ENCODE measurements at regions not wholly inside any gene's neighbourhood (a gene's known extent, or its start where the extent isn't known, plus 50 kb on each side); places are given as distances from the start of the nearest gene placed in this dataset.

DNA sequence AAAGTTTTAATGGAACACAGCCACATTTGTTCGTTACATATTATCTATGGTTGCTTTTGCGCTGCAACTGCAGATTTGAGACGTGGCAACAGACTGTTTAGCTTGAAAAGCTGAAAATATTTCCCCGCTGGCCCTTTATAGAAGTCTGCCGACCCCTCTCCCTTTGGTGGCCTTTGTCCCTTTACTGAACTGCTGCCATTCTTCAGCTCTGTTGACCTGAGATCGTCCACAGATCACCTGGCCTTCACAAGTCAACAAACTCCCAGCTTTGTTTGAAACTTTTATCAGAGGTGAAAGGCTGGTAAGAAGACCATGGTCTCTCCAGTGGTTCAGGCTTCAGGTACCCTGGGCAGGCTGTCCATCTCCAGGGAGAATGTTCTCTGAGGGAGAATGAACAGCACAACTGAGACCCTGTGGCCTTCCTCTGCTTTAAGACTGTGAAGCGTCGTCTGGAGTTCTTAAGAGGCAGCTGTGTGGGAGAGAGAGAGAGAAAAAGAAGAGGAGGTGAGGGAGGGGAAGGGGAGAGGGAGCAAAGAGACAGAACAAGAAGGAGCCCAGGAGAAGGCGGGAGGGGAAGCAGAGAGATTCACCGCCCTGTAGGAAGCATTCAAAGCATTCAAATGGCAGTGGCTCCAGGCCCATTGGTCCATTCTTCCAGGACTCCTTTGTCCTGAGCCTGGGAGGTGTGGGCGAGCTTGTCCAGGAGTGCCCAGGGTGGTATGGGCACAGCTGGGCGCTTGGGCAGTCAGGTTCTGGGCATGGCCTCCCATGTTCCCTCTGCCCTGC lies 53.7 kb upstream of the INSYN1 start (continued):
- no peak for TF ChIP-seq CHD7 (IDR thresholded peaks at IDR 0.05; ENCODE audit: insufficient replicate concordance, low read length)
- no peak for TF ChIP-seq FOSL1 (IDR thresholded peaks at IDR 0.05; ENCODE audit: insufficient read depth, low read depth, low read length)
- TF ChIP-seq YY1 (IDR thresholded peaks at IDR 0.05; ENCODE audit: low read depth, low read length) = no peak
- TF ChIP-seq CHD2 (IDR thresholded peaks at IDR 0.05; ENCODE audit: low read length) = no peak
- TF ChIP-seq PHF8 (conservative IDR thresholded peaks at IDR 0.05; ENCODE audit: low read depth, low read length) = no peak
- no peak for TF ChIP-seq SP1 (IDR thresholded peaks at IDR 0.05; ENCODE audit: low read depth, low read length)
- TF ChIP-seq BRCA1 (IDR thresholded peaks at IDR 0.05; ENCODE audit: low read depth, low read length) = no peak
- no peak for TF ChIP-seq KDM4A (IDR thresholded peaks at IDR 0.05; ENCODE audit: low read depth, low read length, severe bottlenecking)
- no peak for TF ChIP-seq KDM5A (IDR thresholded peaks at IDR 0.05; ENCODE audit: low read length)
- TF ChIP-seq CREB1 (IDR thresholded peaks at IDR 0.05) = no peak
- TF ChIP-seq ASH2L (IDR thresholded peaks at IDR 0.05; ENCODE audit: low read length) = no peak
- TF ChIP-seq POLR2AphosphoS5 (IDR thresholded peaks at IDR 0.05; ENCODE audit: low read depth, low read length) = no peak
